HCT116 (cell line): ENCODE measurements at regions not wholly inside any gene's neighbourhood (a gene's known extent, or its start where the extent isn't known, plus 50 kb on each side); places are given as distances from the start of the nearest gene placed in this dataset.

Experiments used
- ATAC-seq: fragments of 200-7000 bp; cut with Tn5 transposase; 2 replicates; pipeline ENCODE4 v1.9.1; 2020; ENCODE audit warnings: mild to moderate bottlenecking, moderate library complexity
- BruUV-seq: library from RNA; stranded (reverse); fragments of 400-500 nt; replicated peaks from 2 replicates; lab custom pipeline; 2021; lab: Mats Ljungman, UMichigan
- CTCF ChIA-PET: fragments of 300-600 bp; sonication (Branson Sonifier 250); formaldehyde crosslinking; loops from one replicate; lab custom pipeline; 2021; ENCODE audit warnings: antibody characterized with exemption; lab: Charles Lee
- POLR2A ChIA-PET: fragments of 300-600, 350-600 bp; sonication (Branson Sonifier 250); formaldehyde crosslinking; loops from one replicate; lab custom pipeline; 2021; ENCODE audit warnings: antibody characterized with exemption; lab: Charles Lee
- RAD21 ChIA-PET, 2 experiments: fragments of 300-600 bp; sonication (Branson Sonifier 250); formaldehyde crosslinking; loops; one replicate each; lab custom pipeline; 2023; ENCODE audit warnings: low total read pairs in 2 of 2; ENCODE audit not compliant: uncharacterized antibody in 2 of 2, unreplicated experiment in 2 of 2, low non-redundant PET in 1 of 2; lab: Charles Lee
- DNase-seq: peaks from one replicate; pipeline ENCODE4 v3.0.0-alpha.2; 2010; ENCODE audit warnings: low read depth, low spot score
- H2AFZ ChIP-seq: fragments of 200-600 bp; shearing (Covaris generic), sonication (generic); 2 replicates; pipeline ENCODE4 v1.6.1; 2017; ENCODE audit warnings: low read depth, mixed run types, mixed read lengths, antibody characterized with exemption, low read length; ENCODE audit not compliant: poor library complexity, severe bottlenecking
- H3K27ac ChIP-seq: 2 replicates; pipeline ENCODE4 v1.5.1; 2012; ENCODE audit warnings: low read depth, low read length
- H3K27me3 ChIP-seq: fragments of 200-600 bp; sonication (generic); 2 replicates; pipeline ENCODE4 v1.6.1; 2016; ENCODE audit warnings: mixed run types, low read length, mixed read lengths; ENCODE audit not compliant: insufficient read depth
- H3K36me3 ChIP-seq, 2 experiments: fragments of 200-500 bp in 1 of 2; fragments of 200-600 bp in 1 of 2; sonication (Bioruptor generic) in 1 of 2; sonication (generic) in 1 of 2; 2 replicates each; pipeline versions ENCODE4 v1.5.1 to v1.6.1; 2014 to 2016; ENCODE audit warnings: low read length in 2 of 2, inconsistent platforms in 1 of 2, mixed read lengths in 1 of 2, mixed run types in 1 of 2; ENCODE audit not compliant: insufficient read depth in 2 of 2, control insufficient read depth in 1 of 2
- H3K4me1 ChIP-seq, 2 experiments: fragments of 200-600 bp in 1 of 2; sonication (generic) in 1 of 2; 2 replicates each; pipeline versions ENCODE4 v1.5.1 to v1.6.1; 2012 to 2017; ENCODE audit warnings: low read length in 2 of 2, inconsistent platforms in 1 of 2, mild to moderate bottlenecking in 1 of 2, mixed read lengths in 1 of 2, mixed run types in 1 of 2, moderate library complexity in 1 of 2; ENCODE audit not compliant: insufficient read depth in 2 of 2, control insufficient read depth in 1 of 2
- H3K4me2 ChIP-seq: fragments of 200-600 bp; sonication (generic); 2 replicates; pipeline ENCODE4 v1.6.1; 2017; ENCODE audit warnings: mixed run types, low read length, mixed read lengths
- H3K4me3 ChIP-seq, 2 experiments: fragments of 200-600 bp in 1 of 2; sonication (generic) in 1 of 2; replicated peaks in 1 of 2; 2 replicates each; pipeline ENCODE4 v1.5.1; 2011 to 2016; ENCODE audit warnings: low read length in 2 of 2, control low read depth in 1 of 2, low read depth in 1 of 2, mild to moderate bottlenecking in 1 of 2, mixed read lengths in 1 of 2, mixed run types in 1 of 2
- H3K79me2 ChIP-seq: fragments of 200-600 bp; sonication (generic); 2 replicates; pipeline ENCODE4 v1.6.1; 2017; ENCODE audit warnings: mild to moderate bottlenecking, mixed run types, low read length, moderate library complexity, mixed read lengths; ENCODE audit not compliant: insufficient read depth
- H3K9ac ChIP-seq: fragments of 200-600 bp; sonication (generic); 2 replicates; pipeline ENCODE4 v1.6.1; 2016; ENCODE audit warnings: low read length, mixed read lengths
- H3K9me2 ChIP-seq: fragments of 200-600 bp; sonication (generic), shearing (Covaris generic); 2 replicates; pipeline ENCODE4 v1.6.1; 2017; ENCODE audit warnings: mixed run types, mild to moderate bottlenecking, moderate library complexity; ENCODE audit not compliant: insufficient read depth
- H3K9me3 ChIP-seq, 2 experiments: fragments of 200-500 bp in 1 of 2; fragments of 200-600 bp in 1 of 2; sonication (Bioruptor generic) in 1 of 2; sonication (generic) in 1 of 2; 2 replicates each; pipeline ENCODE4 v1.6.1; 2014 to 2017; ENCODE audit warnings: low read length in 2 of 2, mixed read lengths in 2 of 2, inconsistent platforms in 1 of 2, low read depth in 1 of 2, mild to moderate bottlenecking in 1 of 2, mixed run types in 1 of 2, moderate library complexity in 1 of 2; ENCODE audit not compliant: control insufficient read depth in 1 of 2, insufficient read depth in 1 of 2
- H4K20me1 ChIP-seq: fragments of 200-600 bp; sonication (generic), shearing (Covaris generic); 2 replicates; pipeline ENCODE4 v1.6.1; 2017; ENCODE audit warnings: mixed run types, mild to moderate bottlenecking, moderate library complexity; ENCODE audit not compliant: insufficient read depth
- CBX3 ChIP-seq: IDR thresholded peaks from 2 replicates; pipeline ENCODE4 v1.6.1; 2012; ENCODE audit warnings: low read depth
- CEBPB ChIP-seq: IDR thresholded peaks from 2 replicates; pipeline ENCODE4 v1.6.1; 2012; ENCODE audit warnings: low read depth
- CTCF ChIP-seq, 3 experiments: fragments of 200-600 bp in 1 of 3; sonication (generic) in 1 of 3; IDR thresholded peaks in 2 of 3; conservative IDR thresholded peaks in 1 of 3; 2 replicates each; pipeline ENCODE4 v1.5.1; 2012 to 2017; ENCODE audit warnings: low read depth in 2 of 3, low read length in 2 of 3, antibody characterized with exemption in 1 of 3, borderline replicate concordance in 1 of 3, control low read depth in 1 of 3, mild to moderate bottlenecking in 1 of 3, mixed read lengths in 1 of 3, mixed run types in 1 of 3, moderate library complexity in 1 of 3; ENCODE audit not compliant: insufficient read depth in 1 of 3
- EZH2 ChIP-seq: fragments of 200-600 bp; sonication (generic); IDR thresholded peaks from 2 replicates; pipeline ENCODE4 v1.6.1; 2017; ENCODE audit warnings: antibody characterized with exemption, mixed run types
- FOSL1 ChIP-seq: IDR thresholded peaks from 2 replicates; pipeline ENCODE4 v1.6.1; 2012; ENCODE audit warnings: low read depth
- JUND ChIP-seq: IDR thresholded peaks from 2 replicates; pipeline ENCODE4 v1.6.1; 2012
- POLR2A ChIP-seq: IDR thresholded peaks from 2 replicates; pipeline ENCODE4 v1.7.0; 2011; ENCODE audit warnings: borderline replicate concordance; ENCODE audit not compliant: insufficient read depth, insufficient read length; ENCODE audit errors: extremely low read depth
- POLR2AphosphoS5 ChIP-seq: IDR thresholded peaks from 2 replicates; pipeline ENCODE4 v1.6.1; 2011; ENCODE audit warnings: mild to moderate bottlenecking, low read depth, low read length, moderate library complexity
- SIN3A ChIP-seq: IDR thresholded peaks from 2 replicates; pipeline ENCODE4 v1.6.1; 2012; ENCODE audit warnings: low read depth
- SP1 ChIP-seq: IDR thresholded peaks from 2 replicates; pipeline ENCODE4 v1.6.1; 2012; ENCODE audit warnings: low read depth
- SRF ChIP-seq: IDR thresholded peaks from 2 replicates; pipeline ENCODE4 v1.6.1; 2012; ENCODE audit warnings: low read depth
- ZFX ChIP-seq: fragments of 450-650 bp; IDR thresholded peaks from 2 replicates; pipeline ENCODE4 v1.6.1; 2017
- ZNF274 ChIP-seq: fragments of 200-500 bp; sonication (Bioruptor generic); IDR thresholded peaks from 2 replicates; pipeline ENCODE4 v1.6.1; 2014; ENCODE audit warnings: mild to moderate bottlenecking, low read depth, low read length, inconsistent platforms
- intact Hi-C: fragments of 100-400 bp; cut with micrococcal nuclease; formaldehyde crosslinking; loops from 2 replicates; pipeline ENCODE4 v1.10.0; 2022
- TF ChIP-seq, protein P1 (sequence below): IDR thresholded peaks from 2 replicates; pipeline ENCODE4 v1.6.1; 2012
- TF ChIP-seq, protein P2 (sequence below): IDR thresholded peaks from 2 replicates; pipeline ENCODE4 v1.6.1; 2012

- Histone ChIP-seq H3K4me2 (no peak overlapping the region), H3K4me3 (no peak overlapping the region), H3K36me3 (no peaks in the 10 kb centered on the region), H3K4me1 (no peaks in the 10 kb centered on the region), H3K9me2 (no peaks in the 10 kb centered on the region), H3K27ac (no peak overlapping the region), H3K9me3 (peaks cover 6 to 18% of the 10 kb centered on the region in 2 experiments; a peak in 2 of 4 replicates), H3K9ac (no peak overlapping the region), H3K27me3 (no peaks in the 10 kb centered on the region), H4K20me1 (no peaks in the 10 kb centered on the region)
- ChIA-PET POLR2A (no interaction called here), RAD21 (no interaction called here), CTCF (no interaction called here)
- no peak for ATAC-seq
- intact Hi-C loops, result no loop called here
- peak in 1 of 3 experiments; percentile 2; a peak in 1 of 6 replicates for TF ChIP-seq CTCF (IDR thresholded peaks at IDR 0.05 in 2 of 3, conservative IDR thresholded peaks at IDR 0.05 in 1 of 3; ENCODE audit: borderline replicate concordance in 1 of 3, insufficient read depth in 1 of 3, low read depth in 2 of 3, low read length in 2 of 3)
- TF ChIP-seq ZFX, result no peak
- TF ChIP-seq, all 23 proteins: peak for 1
- BruUV-seq, result no TSS peak
- no peak overlapping the region for H2AFZ ChIP-seq
- no peaks in the 10 kb centered on the region for H3K79me2 ChIP-seq
- no peak for DNase-seq
Observed at GRCh38 chr11:80320765-80321164, 879.9 kb upstream of the TENM4 start.

DNA sequence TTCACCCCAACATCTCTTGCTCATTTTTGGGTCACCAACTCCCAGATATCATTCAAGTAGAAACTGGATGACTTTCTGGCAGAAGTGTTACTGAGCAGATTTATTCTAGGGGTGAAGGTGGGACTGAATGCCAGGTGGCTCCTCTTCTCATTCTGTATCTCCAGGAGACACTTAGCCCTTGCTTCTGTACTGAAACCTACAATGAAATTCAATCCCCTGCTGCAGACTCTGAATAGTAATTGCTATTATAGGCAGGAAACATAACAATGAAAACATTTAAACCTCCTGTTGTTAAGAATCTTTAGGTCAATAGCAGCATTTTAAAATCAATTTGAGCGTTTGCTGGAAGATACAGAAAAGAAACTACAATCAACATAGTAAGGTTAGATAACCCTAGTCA lies 879.4 kb upstream of the TENM4 start:
- ChIA-PET POLR2A (no interaction called here), CTCF (no interaction called here), RAD21 (no interaction called here)
- peaks cover 8 to 14% of the 10 kb centered on the region in 2 experiments; a peak in 2 of 4 replicates for H3K9me3 ChIP-seq
- intact Hi-C loops, result no loop called here
- H3K4me2 ChIP-seq, result no peak overlapping the region
- H2AFZ ChIP-seq, result no peak overlapping the region
- DNase-seq (no peak), ATAC-seq (no peak)
- H3K4me1 ChIP-seq, result no peaks in the 10 kb centered on the region
- BruUV-seq, result no TSS peak
- TF ChIP-seq POLR2A, result no peak
- TF ChIP-seq SRF, result no peak
- TF ChIP-seq SIN3A, result no peak
- TF ChIP-seq ZNF274, result no peak
- TF ChIP-seq CTCF (IDR thresholded peaks at IDR 0.05 in 2 of 3, conservative IDR thresholded peaks at IDR 0.05 in 1 of 3; ENCODE audit: borderline replicate concordance in 1 of 3, insufficient read depth in 1 of 3, low read depth in 2 of 3, low read length in 2 of 3), result no peak
- TF ChIP-seq ZFX, result no peak
- TF ChIP-seq JUND, result no peak
- TF ChIP-seq CBX3, result no peak
- TF ChIP-seq, protein P1, sequence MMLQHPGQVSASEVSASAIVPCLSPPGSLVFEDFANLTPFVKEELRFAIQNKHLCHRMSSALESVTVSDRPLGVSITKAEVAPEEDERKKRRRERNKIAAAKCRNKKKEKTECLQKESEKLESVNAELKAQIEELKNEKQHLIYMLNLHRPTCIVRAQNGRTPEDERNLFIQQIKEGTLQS, result no peak
- no peak for TF ChIP-seq CEBPB
- TF ChIP-seq POLR2AphosphoS5, result no peak
- TF ChIP-seq FOSL1, result no peak
- no peak for TF ChIP-seq EZH2
- TF ChIP-seq, protein P2, sequence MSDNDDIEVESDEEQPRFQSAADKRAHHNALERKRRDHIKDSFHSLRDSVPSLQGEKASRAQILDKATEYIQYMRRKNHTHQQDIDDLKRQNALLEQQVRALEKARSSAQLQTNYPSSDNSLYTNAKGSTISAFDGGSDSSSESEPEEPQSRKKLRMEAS, result no peak
- TF ChIP-seq SP1, result no peak
- H3K27ac ChIP-seq, result no peak overlapping the region
- no peaks in the 10 kb centered on the region for H3K79me2 ChIP-seq
- no peaks in the 10 kb centered on the region for H4K20me1 ChIP-seq
- no peaks in the 10 kb centered on the region for H3K27me3 ChIP-seq
- H3K9ac ChIP-seq, result no peak overlapping the region
- H3K36me3 ChIP-seq, result no peaks in the 10 kb centered on the region
- no peak overlapping the region for H3K4me3 ChIP-seq
- H3K9me2 ChIP-seq, result no peaks in the 10 kb centered on the region
